Activated effector memory CD4-positive, alpha-beta T cell treated with anti-CD3 and anti-CD28 coated beads, Interleukin-2, amount 50 U/mL, for 16 hours (primary cell): ENCODE measurements at regions not wholly inside any gene's neighbourhood (a gene's known extent, or its start where the extent isn't known, plus 50 kb on each side); places are given as distances from the start of the nearest gene placed in this dataset.
"Not testable (repeated sequence)": the region's sequence is repeated elsewhere in the genome, so short reads cannot be mapped to it uniquely, and the experiment has no call there.

Source experiments
- DNase-seq: peaks from one replicate; pipeline ENCODE4 v3.0.0-alpha.2; 2020

GRCh38 chr6:37580176-37580955, 80.7 kb upstream of the CCDC167 start:
- DNase-seq = no peak

- DNase-seq = no peak
Observed at GRCh38 chr6:37579444-37580067, 79.9 kb upstream of the CCDC167 start.

- DNase-seq = no peak
Observed at GRCh38 chr6:37578104-37578503, 78.4 kb upstream of the CCDC167 start.

GRCh38 chr6:37576336-37576737, 76.6 kb upstream of the CCDC167 start:
- DNase-seq = no peak

- DNase-seq = no peak
Observed at GRCh38 chr6:37575221-37575620, 75.5 kb upstream of the CCDC167 start.

- DNase-seq = no peak
Observed at GRCh38 chr6:37572334-37572733, 72.6 kb upstream of the CCDC167 start.

- DNase-seq = no peak
Observed at GRCh38 chr6:37570482-37571133, 70.9 kb upstream of the CCDC167 start.

GRCh38 chr6:37569743-37570481, 70.2 kb upstream of the CCDC167 start:
- DNase-seq = no peak

GRCh38 chr6:37569317-37569716, 69.6 kb upstream of the CCDC167 start:
- DNase-seq = no peak

- DNase-seq = no peak
Observed at GRCh38 chr6:37566950-37567349, 67.3 kb upstream of the CCDC167 start.

GRCh38 chr6:37566111-37566949, 66.6 kb upstream of the CCDC167 start:
- peak; percentile 90 for DNase-seq

- DNase-seq = no peak
Observed at GRCh38 chr6:37565267-37566110, 65.8 kb upstream of the CCDC167 start.

GRCh38 chr6:37562926-37563288, 63.2 kb upstream of the CCDC167 start:
- DNase-seq = not testable (repeated sequence)

GRCh38 chr6:37561361-37561760, 61.7 kb upstream of the CCDC167 start:
- DNase-seq = no peak

- DNase-seq = no peak
Observed at GRCh38 chr6:37560737-37561103, 61.0 kb upstream of the CCDC167 start.

GRCh38 chr6:37559501-37559900, 59.8 kb upstream of the CCDC167 start:
- DNase-seq = no peak

GRCh38 chr6:37559050-37559449, 59.4 kb upstream of the CCDC167 start:
- no peak for DNase-seq

- no peak for DNase-seq
Observed at GRCh38 chr6:37558646-37559045, 59.0 kb upstream of the CCDC167 start.

GRCh38 chr6:37558168-37558567, 58.5 kb upstream of the CCDC167 start:
- no peak for DNase-seq

GRCh38 chr6:37557645-37558114, 58.0 kb upstream of the CCDC167 start:
- no peak for DNase-seq

GRCh38 chr6:37556881-37557644, 57.4 kb upstream of the CCDC167 start:
- DNase-seq = no peak
